ENCODE measurements at regions not wholly inside any gene's neighbourhood (a gene's known extent, or its start where the extent isn't known, plus 50 kb on each side); places are given as distances from the start of the nearest gene placed in this dataset.

- TF ChIP-seq CTCF (IDR thresholded peaks at IDR 0.05; ENCODE audit: poor library complexity, severe bottlenecking) (no peak), RAD21 (conservative IDR thresholded peaks at IDR 0.05) (no peak), POLR2AphosphoS5 (IDR thresholded peaks at IDR 0.05) (no peak), MXI1 (conservative IDR thresholded peaks at IDR 0.05; ENCODE audit: poor library complexity, severe bottlenecking) (no peak), REST (IDR thresholded peaks at IDR 0.05; ENCODE audit: borderline replicate concordance) (no peak), EP300 (conservative IDR thresholded peaks at IDR 0.05; ENCODE audit: poor library complexity, severe bottlenecking) (no peak), EZH2 (IDR thresholded peaks at IDR 0.05; ENCODE audit: borderline replicate concordance, insufficient read depth, low read length, poor library complexity, severe bottlenecking) (no peak)
These were observed 184.3 kb downstream of the DUSP6 start for GRCh38 chr12:89167986-89168385.
